K562 (cell line): ENCODE measurements at regions not wholly inside any gene's neighbourhood (a gene's known extent, or its start where the extent isn't known, plus 50 kb on each side); places are given as distances from the start of the nearest gene placed in this dataset.

Experiments used
- ATAC-seq: fragments of 200-7000 bp; cut with Tn5 transposase; 3 replicates; pipeline ENCODE4 v1.9.1; 2020; ENCODE audit warnings: moderate library complexity
- BruUV-seq: library from RNA; stranded (reverse); fragments of 400-500 nt; replicated peaks from 2 replicates; lab custom pipeline; 2021; lab: Mats Ljungman, UMichigan
- CTCF ChIA-PET: fragments of 300-600 bp; formaldehyde crosslinking; extraction: SDS; loops from one replicate; lab custom pipeline; 2021; ENCODE audit warnings: low intra/inter-chr PET ratio; lab: Yijun Ruan, JAX
- POLR2A ChIA-PET: fragments of 300-600, 350-650 bp; sonication (Branson Sonifier 250); formaldehyde crosslinking; extraction: SDS; loops from one replicate; lab custom pipeline; 2021; ENCODE audit warnings: antibody characterized with exemption, inconsistent platforms; lab: Yijun Ruan, JAX
- DNase-seq, 4 experiments: peaks; one replicate each; pipeline versions ENCODE4 v3.0.0 to v3.0.0-alpha.2; 2011 to 2018; ENCODE audit warnings: low spot score in 3 of 4, mixed read lengths in 3 of 4; ENCODE audit errors: extremely low read depth in 1 of 4
- FAIRE-seq: peaks from 2 replicates; lab custom pipeline; 2011; peaks lifted over from hg19 to GRCh38; lab: Jason Lieb, UNC
- H2AFZ ChIP-seq: 2 replicates; pipeline ENCODE4 v1.6.0; 2011; ENCODE audit warnings: low read depth, low read length, control low read depth, inconsistent platforms
- H3K27ac ChIP-seq: fragments of 200-600 bp; 3 replicates; pipeline ENCODE4 v1.8.0; 2011; ENCODE audit warnings: low read depth, mild to moderate bottlenecking, control low read depth, inconsistent platforms, low read length, moderate library complexity, mixed read lengths; ENCODE audit errors: extremely low read depth
- H3K27me3 ChIP-seq, 2 experiments: fragments of 300-600 bp in 1 of 2; 2 replicates in 1 of 2; 3 replicates in 1 of 2; pipeline versions ENCODE4 v1.6.0 to v1.8.0; 2011; ENCODE audit warnings: inconsistent platforms in 2 of 2, low read length in 2 of 2, mild to moderate bottlenecking in 1 of 2, mixed read lengths in 1 of 2, moderate library complexity in 1 of 2; ENCODE audit not compliant: control insufficient read depth in 2 of 2, insufficient read depth in 2 of 2
- H3K36me3 ChIP-seq: fragments of 300-600 bp; 3 replicates; pipeline ENCODE4 v1.8.0; 2011; ENCODE audit warnings: mild to moderate bottlenecking, low read length, inconsistent platforms; ENCODE audit not compliant: control insufficient read depth, insufficient read depth
- H3K4me1 ChIP-seq, 2 experiments: fragments of 200-600 bp in 1 of 2; replicated peaks in 1 of 2; 2 replicates in 1 of 2; 3 replicates in 1 of 2; pipeline versions ENCODE4 v1.5.1 to v1.8.0; 2011; ENCODE audit warnings: inconsistent platforms in 2 of 2, low read length in 2 of 2, mild to moderate bottlenecking in 1 of 2, mixed read lengths in 1 of 2, moderate library complexity in 1 of 2; ENCODE audit not compliant: control insufficient read depth in 2 of 2, insufficient read depth in 2 of 2
- H3K4me2 ChIP-seq: 2 replicates; pipeline ENCODE4 v1.6.1; 2011; ENCODE audit warnings: low read length, control low read depth, inconsistent platforms, mixed read lengths; ENCODE audit not compliant: insufficient read depth
- H3K4me3 ChIP-seq: fragments of 200-600 bp; sonication (generic), shearing (Covaris generic); 2 replicates; pipeline ENCODE4 v1.5.1; 2016; ENCODE audit warnings: control low read depth, inconsistent platforms
- H3K79me2 ChIP-seq: fragments of 200-600 bp; 3 replicates; pipeline ENCODE4 v1.8.0; 2011; ENCODE audit warnings: low read length, inconsistent platforms; ENCODE audit not compliant: control insufficient read depth, insufficient read depth
- H3K9ac ChIP-seq, 2 experiments: 2 replicates each; pipeline versions ENCODE4 v1.6.0 to v1.6.1; 2011; ENCODE audit warnings: low read depth in 2 of 2, low read length in 2 of 2, control low read depth in 1 of 2, inconsistent platforms in 1 of 2, mild to moderate bottlenecking in 1 of 2, mixed read lengths in 1 of 2; ENCODE audit not compliant: insufficient read depth in 1 of 2
- H3K9me1 ChIP-seq: one replicate; pipeline ENCODE4 v1.6.0; 2011; ENCODE audit warnings: inconsistent platforms, mild to moderate bottlenecking, low read length, moderate library complexity; ENCODE audit not compliant: control insufficient read depth, insufficient read depth
- H3K9me3 ChIP-seq: replicated peaks from 2 replicates; pipeline ENCODE4 v1.5.1; 2011; ENCODE audit warnings: low read depth, low read length, inconsistent platforms; ENCODE audit not compliant: control insufficient read depth, insufficient read depth
- H4K20me1 ChIP-seq: replicated peaks from 2 replicates; pipeline ENCODE4 v1.6.1; 2011; ENCODE audit warnings: low read length, inconsistent platforms, mixed read lengths; ENCODE audit not compliant: control insufficient read depth, insufficient read depth
- CCNT2 ChIP-seq: IDR thresholded peaks from 2 replicates; pipeline ENCODE4 v1.6.1; 2011; ENCODE audit warnings: borderline replicate concordance, low read depth, mild to moderate bottlenecking, moderate library complexity, mixed read lengths, low read length; ENCODE audit not compliant: insufficient read length; ENCODE audit errors: extremely low read depth
- CTBP1 ChIP-seq: fragments of 450-650 bp; IDR thresholded peaks from 2 replicates; pipeline ENCODE4 v1.6.1; 2016; ENCODE audit warnings: borderline replicate concordance
- DMBX1 ChIP-seq: fragments of 250-450 bp; sonication (Bioruptor Pico); IDR thresholded peaks from 2 replicates; pipeline ENCODE4 v1.8.0; 2022; ENCODE audit warnings: inconsistent platforms, mild to moderate bottlenecking, moderate library complexity, borderline replicate concordance
- EP300 ChIP-seq: IDR thresholded peaks from 2 replicates; pipeline ENCODE4 v1.6.1; 2012; ENCODE audit warnings: low read length, improper control_type of control experiment
- HNRNPH1 ChIP-seq: fragments of 200-400 bp; formaldehyde crosslinking; optimal IDR thresholded peaks from 2 replicates; pipeline ENCODE3; 2017; ENCODE audit warnings: low read depth, mild to moderate bottlenecking, low read length, moderate library complexity
- HOMEZ ChIP-seq: fragments of 250-450 bp; sonication (Bioruptor Pico); IDR thresholded peaks from 2 replicates; pipeline ENCODE4 v1.4.0; 2020; ENCODE audit warnings: mild to moderate bottlenecking, moderate library complexity
- KLF16 ChIP-seq: IDR thresholded peaks from 2 replicates; pipeline ENCODE4 v1.6.1; 2016; ENCODE audit warnings: antibody characterized with exemption
- MEIS2 ChIP-seq: fragments of 450-650 bp; IDR thresholded peaks from 2 replicates; pipeline ENCODE4 v1.6.1; 2014; ENCODE audit warnings: mild to moderate bottlenecking; ENCODE audit not compliant: partially characterized antibody
- SAP30 ChIP-seq: fragments of 200-600 bp; sonication (generic); IDR thresholded peaks from 2 replicates; pipeline ENCODE4 v1.6.1; 2012; ENCODE audit warnings: borderline replicate concordance, low read depth, mild to moderate bottlenecking, moderate library complexity, low read length, control low read depth, inconsistent platforms; ENCODE audit not compliant: insufficient read depth, poor library complexity, severe bottlenecking
- SETDB1 ChIP-seq: IDR thresholded peaks from one replicate; pipeline ENCODE4 v1.6.1; 2012; ENCODE audit warnings: low read length, control low read depth, inconsistent platforms
- SIN3A ChIP-seq, 2 experiments: fragments of 150-350 bp in 1 of 2; IDR thresholded peaks; 2 replicates each; pipeline ENCODE4 v1.6.1; 2011 to 2016; ENCODE audit warnings: borderline replicate concordance in 2 of 2, low read depth in 2 of 2, low read length in 2 of 2, mild to moderate bottlenecking in 2 of 2, moderate library complexity in 2 of 2; ENCODE audit not compliant: control insufficient read depth in 1 of 2
- TAF7 ChIP-seq: fragments of 450-650 bp; IDR thresholded peaks from 2 replicates; pipeline ENCODE4 v1.6.1; 2016; ENCODE audit warnings: missing genetic modification characterization, missing compliant biosample characterization
- ZEB2 ChIP-seq: fragments of 450-650 bp; IDR thresholded peaks from 2 replicates; pipeline ENCODE4 v1.6.1; 2016
- ZNF143 ChIP-seq: sonication (generic); formaldehyde crosslinking; IDR thresholded peaks from 2 replicates; pipeline ENCODE4 v1.9.0; 2022; ENCODE audit warnings: mild to moderate bottlenecking, missing genetic modification reagents
- ZNF79 ChIP-seq: fragments of 250-450 bp; sonication (Bioruptor Pico); IDR thresholded peaks from 2 replicates; pipeline ENCODE4 v1.4.0; 2020; ENCODE audit warnings: low read depth, mild to moderate bottlenecking, moderate library complexity
- WGBS: fragments of 100-300 bp; shearing (Covaris generic); methylation state at CpG from one replicate; pipeline ENCODE4 v1.1.6; 2016; ENCODE audit warnings: low coverage, mixed read lengths; ENCODE audit not compliant: insufficient coverage; ENCODE audit errors: missing lambda C conversion rate; 5-methylcytosine and 5-hydroxymethylcytosine counted together
- in situ Hi-C: fragments of 300-500 bp; cut with MboI; formaldehyde crosslinking; loops from 4 replicates; pipeline ENCODE4 v1.15.0; 2018; ENCODE audit warnings: inconsistent platforms, mixed read lengths
- intact Hi-C: fragments of 100-400 bp; cut with micrococcal nuclease; formaldehyde crosslinking; loops from 2 replicates; pipeline ENCODE4 v1.14.2; 2022
- TF ChIP-seq, protein P1 (sequence below): sonication (generic); formaldehyde crosslinking; IDR thresholded peaks from 2 replicates; pipeline ENCODE4 v1.8.0; 2022; ENCODE audit warnings: mild to moderate bottlenecking, missing genetic modification reagents
- TF ChIP-seq, protein P2 (sequence below): fragments of 450-650 bp; formaldehyde crosslinking; IDR thresholded peaks from 2 replicates; pipeline ENCODE4 v1.4.0; 2020; ENCODE audit warnings: mild to moderate bottlenecking, moderate library complexity
- TF ChIP-seq, protein P3 (sequence below): fragments of 250-450 bp; sonication (Bioruptor Pico); IDR thresholded peaks from 2 replicates; pipeline ENCODE4 v1.8.0; 2021; ENCODE audit warnings: borderline replicate concordance, mild to moderate bottlenecking, moderate library complexity; ENCODE audit not compliant: poor library complexity, severe bottlenecking

GRCh38 chr1:56310945-56311344 is 268.4 kb downstream of the PLPP3 start (continued):
- TF ChIP-seq, protein P1, sequence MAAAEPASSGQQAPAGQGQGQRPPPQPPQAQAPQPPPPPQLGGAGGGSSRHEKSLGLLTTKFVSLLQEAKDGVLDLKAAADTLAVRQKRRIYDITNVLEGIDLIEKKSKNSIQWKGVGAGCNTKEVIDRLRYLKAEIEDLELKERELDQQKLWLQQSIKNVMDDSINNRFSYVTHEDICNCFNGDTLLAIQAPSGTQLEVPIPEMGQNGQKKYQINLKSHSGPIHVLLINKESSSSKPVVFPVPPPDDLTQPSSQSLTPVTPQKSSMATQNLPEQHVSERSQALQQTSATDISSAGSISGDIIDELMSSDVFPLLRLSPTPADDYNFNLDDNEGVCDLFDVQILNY: no peak
- TF ChIP-seq EP300 (no peak), SETDB1 (no peak), TAF7 (tag) (no peak), CCNT2 (no peak), MEIS2 (no peak), DMBX1 (CRISPR knock-in tag) (no peak)
- TF ChIP-seq, protein P2, sequence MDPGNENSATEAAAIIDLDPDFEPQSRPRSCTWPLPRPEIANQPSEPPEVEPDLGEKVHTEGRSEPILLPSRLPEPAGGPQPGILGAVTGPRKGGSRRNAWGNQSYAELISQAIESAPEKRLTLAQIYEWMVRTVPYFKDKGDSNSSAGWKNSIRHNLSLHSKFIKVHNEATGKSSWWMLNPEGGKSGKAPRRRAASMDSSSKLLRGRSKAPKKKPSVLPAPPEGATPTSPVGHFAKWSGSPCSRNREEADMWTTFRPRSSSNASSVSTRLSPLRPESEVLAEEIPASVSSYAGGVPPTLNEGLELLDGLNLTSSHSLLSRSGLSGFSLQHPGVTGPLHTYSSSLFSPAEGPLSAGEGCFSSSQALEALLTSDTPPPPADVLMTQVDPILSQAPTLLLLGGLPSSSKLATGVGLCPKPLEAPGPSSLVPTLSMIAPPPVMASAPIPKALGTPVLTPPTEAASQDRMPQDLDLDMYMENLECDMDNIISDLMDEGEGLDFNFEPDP (CRISPR knock-in tag): no peak

DNA sequence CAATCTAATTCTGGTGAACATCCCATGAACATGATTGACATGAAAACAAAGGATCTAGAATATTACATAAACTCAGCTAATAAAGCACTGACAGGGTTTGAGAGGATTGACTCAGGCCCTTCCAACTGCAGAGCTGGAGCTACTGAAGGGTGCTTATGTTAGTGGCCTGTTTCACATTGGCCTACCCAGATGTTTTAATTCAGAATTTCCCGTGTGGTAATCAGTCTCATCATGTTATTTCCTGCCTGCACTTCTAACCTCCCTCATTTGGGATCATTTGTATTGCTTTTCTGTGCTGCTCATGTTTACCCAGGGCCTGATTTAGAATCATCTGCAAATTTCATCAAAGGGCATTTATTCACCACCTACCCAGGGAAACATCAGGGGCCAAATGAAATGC is 270.3 kb downstream of the PLPP3 start:
- H3K4me3 ChIP-seq: no peak overlapping the region
- H3K4me2 ChIP-seq: no peak overlapping the region
- intact Hi-C loops (no loop called here), in situ Hi-C loops (no loop called here)
- no TSS peak for BruUV-seq
- no peak overlapping the region for H3K9ac ChIP-seq
- ChIA-PET POLR2A (no interaction called here), CTCF (no interaction called here)
- DNase-seq: no peak
- H3K4me1 ChIP-seq: no peaks in the 10 kb centered on the region
- no peaks in the 10 kb centered on the region for H3K9me1 ChIP-seq
- no peak for ATAC-seq
- H3K36me3 ChIP-seq: no peaks in the 10 kb centered on the region
- no peak overlapping the region for H2AFZ ChIP-seq
- no peak for FAIRE-seq
- 0% methylated on average over 1 of the region's 1 CpG for WGBS
- H3K27ac ChIP-seq: no peak overlapping the region
- H3K79me2 ChIP-seq: no peaks in the 10 kb centered on the region
- H3K9me3 ChIP-seq: no peaks in the 10 kb centered on the region
- H3K27me3 ChIP-seq: no peaks in the 10 kb centered on the region
- no peaks in the 10 kb centered on the region for H4K20me1 ChIP-seq
- TF ChIP-seq ZNF143 (CRISPR knock-in tag) (no peak), SAP30 (no peak), ZNF79 (no peak), CTBP1 (no peak), ZEB2 (no peak), HNRNPH1 (no peak), HOMEZ (CRISPR knock-in tag) (no peak), SIN3A (IDR thresholded peaks at IDR 0.05; ENCODE audit: borderline replicate concordance in 2 of 2, control insufficient read depth in 1 of 2, low read depth in 2 of 2, low read length in 2 of 2) (no peak), TAF7 (tag) (no peak), KLF16 (no peak)
- TF ChIP-seq, protein P3, sequence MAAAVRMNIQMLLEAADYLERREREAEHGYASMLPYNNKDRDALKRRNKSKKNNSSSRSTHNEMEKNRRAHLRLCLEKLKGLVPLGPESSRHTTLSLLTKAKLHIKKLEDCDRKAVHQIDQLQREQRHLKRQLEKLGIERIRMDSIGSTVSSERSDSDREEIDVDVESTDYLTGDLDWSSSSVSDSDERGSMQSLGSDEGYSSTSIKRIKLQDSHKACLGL (CRISPR knock-in tag): no peak
